HEK293 (cell line): ENCODE measurements at regions not wholly inside any gene's neighbourhood (a gene's known extent, or its start where the extent isn't known, plus 50 kb on each side); places are given as distances from the start of the nearest gene placed in this dataset.

Experiments
- CTCF ChIA-PET: fragments of 350-600 bp; formaldehyde crosslinking; extraction: SDS; loops from one replicate; lab custom pipeline; 2021; ENCODE audit warnings: antibody characterized with exemption; lab: Yijun Ruan, JAX
- POLR2A ChIA-PET: fragments of 300-600 bp; formaldehyde crosslinking; extraction: SDS; loops from one replicate; lab custom pipeline; 2020; ENCODE audit warnings: antibody characterized with exemption, inconsistent platforms; lab: Yijun Ruan, JAX
- H3K27ac ChIP-seq: fragments of 200-500 bp; sonication (Bioruptor generic); 2 replicates; pipeline ENCODE4 v1.5.1; 2014; ENCODE audit warnings: low read depth, low read length, control low read depth, inconsistent platforms; ENCODE audit errors: extremely low read depth
- H3K36me3 ChIP-seq, 2 experiments: fragments of 200-500 bp in 1 of 2; sonication (Bioruptor generic) in 1 of 2; 1 replicate in 1 of 2; 2 replicates in 1 of 2; pipeline ENCODE4 v1.5.1; 2014 to 2017; ENCODE audit warnings: inconsistent platforms in 2 of 2, low read length in 2 of 2; ENCODE audit not compliant: control insufficient read depth in 2 of 2, insufficient read depth in 1 of 2
- H3K4me1 ChIP-seq: fragments of 200-500 bp; sonication (Bioruptor generic); 2 replicates; pipeline ENCODE4 v1.5.1; 2014; ENCODE audit warnings: mild to moderate bottlenecking, low read length, inconsistent platforms; ENCODE audit not compliant: control insufficient read depth, insufficient read depth
- H3K4me3 ChIP-seq: 2 replicates; pipeline ENCODE4 v1.5.1; 2011; ENCODE audit warnings: low read depth, mild to moderate bottlenecking, control low read depth, low read length, moderate library complexity
- H3K9me3 ChIP-seq: fragments of 200-500 bp; sonication (Bioruptor generic); 2 replicates; pipeline ENCODE4 v1.5.1; 2014; ENCODE audit warnings: low read depth, low read length, inconsistent platforms; ENCODE audit not compliant: control insufficient read depth, insufficient read depth
- EGR2 ChIP-seq: fragments of 450-650 bp; formaldehyde crosslinking; IDR thresholded peaks from 2 replicates; pipeline ENCODE4 v1.5.1; 2016; ENCODE audit warnings: low read depth, missing biosample characterization, missing genetic modification characterization
- GLI4 ChIP-seq: fragments of 450-650 bp; formaldehyde crosslinking; IDR thresholded peaks from 2 replicates; pipeline ENCODE4 v1.5.1; 2016; ENCODE audit warnings: missing biosample characterization, missing genetic modification characterization
- GLIS2 ChIP-seq: fragments of 450-650 bp; formaldehyde crosslinking; IDR thresholded peaks from 2 replicates; pipeline ENCODE4 v1.5.1; 2016; ENCODE audit warnings: missing biosample characterization, missing genetic modification characterization
- HOXD13 ChIP-seq: sonication (generic); formaldehyde crosslinking; IDR thresholded peaks from 2 replicates; pipeline ENCODE4 v1.8.0; 2022; ENCODE audit warnings: missing genetic modification reagents, borderline replicate concordance
- KLF17 ChIP-seq: fragments of 450-650 bp; formaldehyde crosslinking; IDR thresholded peaks from 2 replicates; pipeline ENCODE4 v1.5.1; 2016; ENCODE audit warnings: missing biosample characterization, missing genetic modification characterization
- MYNN ChIP-seq: fragments of 450-650 bp; formaldehyde crosslinking; IDR thresholded peaks from 2 replicates; pipeline ENCODE4 v1.5.1; 2016; ENCODE audit warnings: missing biosample characterization, missing genetic modification characterization, borderline replicate concordance
- PBX3 ChIP-seq: sonication (generic); formaldehyde crosslinking; IDR thresholded peaks from 2 replicates; pipeline ENCODE4 v1.8.1; 2022; ENCODE audit warnings: mild to moderate bottlenecking, moderate library complexity, missing genetic modification reagents
- ZBTB11 ChIP-seq: fragments of 450-650 bp; formaldehyde crosslinking; conservative IDR thresholded peaks from 2 replicates; pipeline ENCODE4 v1.5.1; 2016; ENCODE audit warnings: low read depth, missing biosample characterization, missing genetic modification characterization
- ZBTB48 ChIP-seq: fragments of 450-650 bp; formaldehyde crosslinking; IDR thresholded peaks from 2 replicates; pipeline ENCODE4 v1.5.1; 2016; ENCODE audit warnings: missing biosample characterization, missing genetic modification characterization
- ZNF169 ChIP-seq: fragments of 450-650 bp; formaldehyde crosslinking; IDR thresholded peaks from 2 replicates; pipeline ENCODE4 v1.5.1; 2016; ENCODE audit warnings: missing biosample characterization, missing genetic modification characterization
- ZNF211 ChIP-seq: fragments of 450-650 bp; formaldehyde crosslinking; IDR thresholded peaks from 2 replicates; pipeline ENCODE4 v1.5.1; 2016; ENCODE audit warnings: low read depth, missing biosample characterization, missing genetic modification characterization
- ZNF404 ChIP-seq: fragments of 450-650 bp; formaldehyde crosslinking; IDR thresholded peaks from 2 replicates; pipeline ENCODE4 v1.5.1; 2017; ENCODE audit warnings: missing biosample characterization, missing genetic modification characterization
- ZNF473 ChIP-seq: fragments of 450-650 bp; formaldehyde crosslinking; IDR thresholded peaks from 2 replicates; pipeline ENCODE4 v1.5.1; 2017; ENCODE audit warnings: missing biosample characterization, missing genetic modification characterization
- ZNF561 ChIP-seq: fragments of 450-650 bp; IDR thresholded peaks from 2 replicates; pipeline ENCODE4 v1.5.1; 2018; ENCODE audit warnings: missing biosample characterization, missing genetic modification characterization, borderline replicate concordance
- ZNF585B ChIP-seq: fragments of 450-650 bp; formaldehyde crosslinking; IDR thresholded peaks from 2 replicates; pipeline ENCODE4 v1.5.1; 2016; ENCODE audit warnings: missing biosample characterization, missing genetic modification characterization
- ZNF596 ChIP-seq: fragments of 450-650 bp; IDR thresholded peaks from 2 replicates; pipeline ENCODE4 v1.5.0; 2018; ENCODE audit warnings: missing biosample characterization, mild to moderate bottlenecking, missing genetic modification characterization, moderate library complexity
- ZNF610 ChIP-seq: fragments of 450-650 bp; formaldehyde crosslinking; IDR thresholded peaks from 2 replicates; pipeline ENCODE4 v1.5.1; 2016; ENCODE audit warnings: missing biosample characterization, missing genetic modification characterization, borderline replicate concordance
- ZNF621 ChIP-seq: fragments of 450-650 bp; formaldehyde crosslinking; IDR thresholded peaks from 2 replicates; pipeline ENCODE4 v1.5.1; 2017; ENCODE audit warnings: missing biosample characterization, missing genetic modification characterization
- ZNF707 ChIP-seq: fragments of 450-650 bp; formaldehyde crosslinking; IDR thresholded peaks from 2 replicates; pipeline ENCODE4 v1.5.1; 2016; ENCODE audit warnings: missing biosample characterization, missing genetic modification characterization
- ZNF785 ChIP-seq: fragments of 450-650 bp; formaldehyde crosslinking; IDR thresholded peaks from 2 replicates; pipeline ENCODE4 v1.5.1; 2016; ENCODE audit warnings: missing biosample characterization, missing genetic modification characterization
- TF ChIP-seq, protein P1 (sequence below): fragments of 450-650 bp; formaldehyde crosslinking; IDR thresholded peaks from 2 replicates; pipeline ENCODE4 v1.5.1; 2016; ENCODE audit warnings: missing biosample characterization, missing genetic modification characterization
- TF ChIP-seq, protein P2 (sequence below): fragments of 450-650 bp; formaldehyde crosslinking; IDR thresholded peaks from 2 replicates; pipeline ENCODE4 v1.5.1; 2016; ENCODE audit warnings: missing biosample characterization, missing genetic modification characterization
- TF ChIP-seq, protein P3 (sequence below): fragments of 450-650 bp; formaldehyde crosslinking; IDR thresholded peaks from 2 replicates; pipeline ENCODE4 v1.5.1; 2016; ENCODE audit warnings: missing biosample characterization, missing genetic modification characterization, low read depth

DNA sequence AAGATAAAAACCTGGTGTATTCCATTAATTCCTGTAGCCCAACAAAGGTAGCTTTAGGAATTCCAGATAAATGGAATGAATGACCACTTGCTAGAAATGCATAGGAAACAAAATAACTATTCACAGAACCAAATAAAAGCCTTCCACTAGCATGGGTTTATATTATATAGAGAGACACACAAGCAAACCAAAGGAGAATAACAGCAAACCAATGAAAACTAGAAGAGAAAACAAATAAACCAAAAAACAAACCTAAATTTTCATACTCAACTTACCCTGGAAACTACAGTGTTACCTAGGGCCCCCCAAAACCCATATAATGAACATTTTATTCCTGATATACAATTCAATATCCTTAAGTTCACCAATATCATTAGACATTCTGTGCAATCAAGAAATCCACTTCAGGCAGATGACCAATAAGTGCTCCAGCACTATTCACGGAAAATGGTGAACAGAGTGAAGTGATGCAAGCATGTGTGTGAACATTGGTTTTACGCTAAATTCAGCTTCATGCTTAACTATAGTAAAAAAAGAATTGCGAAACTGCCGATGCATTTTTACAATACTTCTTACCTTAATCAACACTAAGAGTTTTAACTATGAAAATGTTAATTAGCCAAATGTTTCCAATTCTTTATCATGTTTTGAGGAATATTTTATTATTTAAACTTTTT is 1108.4 kb upstream of the TMEM132C start:
- ChIA-PET CTCF (no interaction called here), POLR2A (no interaction called here)
- H3K9me3 ChIP-seq = no peaks in the 10 kb centered on the region
- no peak overlapping the region for H3K4me3 ChIP-seq
- no peaks in the 10 kb centered on the region for H3K4me1 ChIP-seq
- H3K27ac ChIP-seq = no peak overlapping the region
- TF ChIP-seq ZNF211 (no peak), ZNF561 (tag by site-specific recombination) (no peak), PBX3 (CRISPR knock-in tag) (no peak), GLI4 (no peak), ZNF610 (tag by site-specific recombination) (no peak), ZBTB11 (tag by site-specific recombination) (no peak), ZBTB48 (tag by site-specific recombination) (no peak), ZNF707 (tag by site-specific recombination) (no peak), EGR2 (no peak), ZNF473 (tag by site-specific recombination) (no peak), ZNF621 (tag by site-specific recombination) (no peak)
- TF ChIP-seq, protein P1, sequence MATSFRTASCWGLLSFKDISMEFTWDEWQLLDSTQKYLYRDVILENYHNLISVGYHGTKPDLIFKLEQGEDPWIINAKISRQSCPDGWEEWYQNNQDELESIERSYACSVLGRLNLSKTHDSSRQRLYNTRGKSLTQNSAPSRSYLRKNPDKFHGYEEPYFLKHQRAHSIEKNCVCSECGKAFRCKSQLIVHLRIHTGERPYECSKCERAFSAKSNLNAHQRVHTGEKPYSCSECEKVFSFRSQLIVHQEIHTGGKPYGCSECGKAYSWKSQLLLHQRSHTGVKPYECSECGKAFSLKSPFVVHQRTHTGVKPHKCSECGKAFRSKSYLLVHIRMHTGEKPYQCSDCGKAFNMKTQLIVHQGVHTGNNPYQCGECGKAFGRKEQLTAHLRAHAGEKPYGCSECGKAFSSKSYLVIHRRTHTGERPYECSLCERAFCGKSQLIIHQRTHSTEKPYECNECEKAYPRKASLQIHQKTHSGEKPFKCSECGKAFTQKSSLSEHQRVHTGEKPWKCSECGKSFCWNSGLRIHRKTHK (tag by site-specific recombination) = no peak
- TF ChIP-seq, protein P2, sequence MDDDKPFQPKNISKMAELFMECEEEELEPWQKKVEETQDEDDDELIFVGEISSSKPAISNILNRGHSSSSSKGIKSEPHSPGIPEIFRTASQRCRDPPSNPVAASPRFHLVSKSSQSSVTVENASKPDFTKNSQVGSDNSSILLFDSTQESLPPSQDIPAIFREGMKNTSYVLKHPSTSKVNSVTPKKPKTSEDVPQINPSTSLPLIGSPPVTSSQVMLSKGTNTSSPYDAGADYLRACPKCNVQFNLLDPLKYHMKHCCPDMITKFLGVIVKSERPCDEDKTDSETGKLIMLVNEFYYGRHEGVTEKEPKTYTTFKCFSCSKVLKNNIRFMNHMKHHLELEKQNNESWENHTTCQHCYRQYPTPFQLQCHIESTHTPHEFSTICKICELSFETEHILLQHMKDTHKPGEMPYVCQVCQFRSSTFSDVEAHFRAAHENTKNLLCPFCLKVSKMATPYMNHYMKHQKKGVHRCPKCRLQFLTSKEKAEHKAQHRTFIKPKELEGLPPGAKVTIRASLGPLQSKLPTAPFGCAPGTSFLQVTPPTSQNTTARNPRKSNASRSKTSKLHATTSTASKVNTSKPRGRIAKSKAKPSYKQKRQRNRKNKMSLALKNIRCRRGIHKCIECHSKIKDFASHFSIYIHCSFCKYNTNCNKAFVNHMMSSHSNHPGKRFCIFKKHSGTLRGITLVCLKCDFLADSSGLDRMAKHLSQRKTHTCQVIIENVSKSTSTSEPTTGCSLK (tag by site-specific recombination) = no peak
- TF ChIP-seq, protein P3, sequence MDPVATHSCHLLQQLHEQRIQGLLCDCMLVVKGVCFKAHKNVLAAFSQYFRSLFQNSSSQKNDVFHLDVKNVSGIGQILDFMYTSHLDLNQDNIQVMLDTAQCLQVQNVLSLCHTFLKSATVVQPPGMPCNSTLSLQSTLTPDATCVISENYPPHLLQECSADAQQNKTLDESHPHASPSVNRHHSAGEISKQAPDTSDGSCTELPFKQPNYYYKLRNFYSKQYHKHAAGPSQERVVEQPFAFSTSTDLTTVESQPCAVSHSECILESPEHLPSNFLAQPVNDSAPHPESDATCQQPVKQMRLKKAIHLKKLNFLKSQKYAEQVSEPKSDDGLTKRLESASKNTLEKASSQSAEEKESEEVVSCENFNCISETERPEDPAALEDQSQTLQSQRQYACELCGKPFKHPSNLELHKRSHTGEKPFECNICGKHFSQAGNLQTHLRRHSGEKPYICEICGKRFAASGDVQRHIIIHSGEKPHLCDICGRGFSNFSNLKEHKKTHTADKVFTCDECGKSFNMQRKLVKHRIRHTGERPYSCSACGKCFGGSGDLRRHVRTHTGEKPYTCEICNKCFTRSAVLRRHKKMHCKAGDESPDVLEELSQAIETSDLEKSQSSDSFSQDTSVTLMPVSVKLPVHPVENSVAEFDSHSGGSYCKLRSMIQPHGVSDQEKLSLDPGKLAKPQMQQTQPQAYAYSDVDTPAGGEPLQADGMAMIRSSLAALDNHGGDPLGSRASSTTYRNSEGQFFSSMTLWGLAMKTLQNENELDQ (tag by site-specific recombination) = no peak
- H3K36me3 ChIP-seq = no peaks in the 10 kb centered on the region

DNA sequence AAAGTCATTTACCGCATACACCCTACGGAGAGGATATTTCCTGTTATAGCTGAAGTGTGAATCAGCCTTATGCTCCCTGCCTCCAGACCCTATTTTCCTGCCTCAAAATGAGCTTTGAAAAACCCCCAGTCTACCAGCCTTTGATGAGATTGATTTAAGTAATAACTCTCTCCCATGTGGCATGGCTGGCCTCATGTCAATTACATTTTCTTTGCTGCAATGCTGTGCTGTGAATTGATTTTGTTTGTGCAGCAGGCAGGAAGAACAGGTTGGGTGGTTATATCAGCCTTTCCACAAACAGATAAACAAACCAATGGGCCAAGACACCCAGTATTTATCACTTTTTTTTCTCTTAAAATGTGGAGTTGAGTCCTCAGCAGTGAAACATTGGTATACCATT is 1105.5 kb upstream of the TMEM132C start:
- no peak overlapping the region for H3K4me3 ChIP-seq
- no peaks in the 10 kb centered on the region for H3K9me3 ChIP-seq
- no peaks in the 10 kb centered on the region for H3K4me1 ChIP-seq
- ChIA-PET POLR2A (no interaction called here), CTCF (no interaction called here)
- H3K27ac ChIP-seq = no peak overlapping the region
- H3K36me3 ChIP-seq = no peaks in the 10 kb centered on the region
- no peak for TF ChIP-seq HOXD13
- TF ChIP-seq ZNF785 (tag by site-specific recombination) = no peak
- TF ChIP-seq ZNF585B (tag by site-specific recombination) = no peak
- TF ChIP-seq MYNN = no peak
- no peak for TF ChIP-seq ZNF596 (tag by site-specific recombination)
- no peak for TF ChIP-seq ZNF169 (tag by site-specific recombination)
- TF ChIP-seq KLF17 = no peak
- TF ChIP-seq GLIS2 (tag by site-specific recombination) = no peak
- no peak for TF ChIP-seq ZNF404 (tag by site-specific recombination)
